SK-N-SH (cell line): ENCODE measurements at regions not wholly inside any gene's neighbourhood (a gene's known extent, or its start where the extent isn't known, plus 50 kb on each side); places are given as distances from the start of the nearest gene placed in this dataset.

Source experiments
- CTCF ChIA-PET: fragments of 300-600, 350-600 bp; formaldehyde crosslinking; extraction: SDS; loops from one replicate; lab custom pipeline; 2021; lab: Yijun Ruan, JAX
- POLR2A ChIA-PET: fragments of 350-600 bp; sonication (Branson Sonifier 250); formaldehyde crosslinking; extraction: SDS; loops from one replicate; lab custom pipeline; 2020; ENCODE audit warnings: antibody characterized with exemption, inconsistent platforms; lab: Yijun Ruan, JAX
- DNase-seq: peaks from one replicate; pipeline ENCODE4 v3.0.0; 2012
- H2AFZ ChIP-seq: fragments of 200-600 bp; sonication (generic); 2 replicates; pipeline ENCODE4 v1.8.1; 2016; ENCODE audit warnings: antibody characterized with exemption, mild to moderate bottlenecking, low read depth
- H3F3A ChIP-seq: fragments of 200-600 bp; sonication (generic); replicated peaks from 2 replicates; pipeline ENCODE3; 2016; ENCODE audit warnings: antibody characterized with exemption, mild to moderate bottlenecking; ENCODE audit not compliant: insufficient read depth
- H3K27ac ChIP-seq, 2 experiments: fragments of 200-500 bp in 1 of 2; fragments of 200-600 bp in 1 of 2; sonication (Bioruptor generic) in 1 of 2; sonication (generic), shearing (Covaris generic) in 1 of 2; 2 replicates each; pipeline versions ENCODE4 v1.5.1 to v1.6.1; 2014 to 2016; ENCODE audit warnings: low read depth in 2 of 2, inconsistent platforms in 1 of 2, low read length in 1 of 2, mild to moderate bottlenecking in 1 of 2, mixed read lengths in 1 of 2
- H3K27me3 ChIP-seq: fragments of 200-600 bp; sonication (generic), shearing (Covaris generic); 2 replicates; pipeline ENCODE4 v1.6.1; 2016; ENCODE audit warnings: mixed run types; ENCODE audit not compliant: insufficient read depth
- H3K36me3 ChIP-seq, 2 experiments: fragments of 200-500 bp in 1 of 2; fragments of 200-600 bp in 1 of 2; sonication (Bioruptor generic) in 1 of 2; sonication (generic) in 1 of 2; replicated peaks in 1 of 2; 2 replicates each; pipeline versions ENCODE3 to v1.5.1; 2014 to 2016; ENCODE audit warnings: low read length in 1 of 2, mild to moderate bottlenecking in 1 of 2; ENCODE audit not compliant: insufficient read depth in 2 of 2, control insufficient read depth in 1 of 2
- H3K4me1 ChIP-seq, 2 experiments: fragments of 200-500 bp in 1 of 2; fragments of 200-600 bp in 1 of 2; sonication (Bioruptor generic) in 1 of 2; sonication (generic), shearing (Covaris generic) in 1 of 2; 2 replicates each; pipeline versions ENCODE4 v1.5.1 to v1.6.1; 2014 to 2016; ENCODE audit warnings: low read depth in 1 of 2, low read length in 1 of 2, mixed run types in 1 of 2; ENCODE audit not compliant: insufficient read depth in 2 of 2, control insufficient read depth in 1 of 2
- H3K4me2 ChIP-seq: fragments of 200-600 bp; sonication (generic), shearing (Covaris generic); 2 replicates; pipeline ENCODE4 v1.6.1; 2017; ENCODE audit warnings: mixed run types
- H3K4me3 ChIP-seq, 2 experiments: fragments of 200-500 bp in 1 of 2; fragments of 200-600 bp in 1 of 2; sonication (Bioruptor generic) in 1 of 2; sonication (generic), shearing (Covaris generic) in 1 of 2; 2 replicates each; pipeline versions ENCODE4 v1.5.1 to v1.8.1; 2014 to 2016; ENCODE audit warnings: low read depth in 2 of 2, inconsistent platforms in 1 of 2, low read length in 1 of 2, mild to moderate bottlenecking in 1 of 2, mixed read lengths in 1 of 2, moderate library complexity in 1 of 2
- H3K79me2 ChIP-seq: fragments of 200-600 bp; sonication (generic); 2 replicates; pipeline ENCODE4 v1.8.1; 2017; ENCODE audit warnings: mild to moderate bottlenecking; ENCODE audit not compliant: insufficient read depth
- H3K9ac ChIP-seq: fragments of 200-600 bp; sonication (generic); 2 replicates; pipeline ENCODE4 v1.6.1; 2017; ENCODE audit warnings: mixed run types
- H3K9me2 ChIP-seq: fragments of 200-600 bp; sonication (generic); 2 replicates; pipeline ENCODE4 v1.6.1; 2017; ENCODE audit warnings: mixed run types
- H3K9me3 ChIP-seq: fragments of 200-600 bp; sonication (generic); 2 replicates; pipeline ENCODE4 v1.6.1; 2017; ENCODE audit warnings: mixed run types, mild to moderate bottlenecking, moderate library complexity
- H4K20me1 ChIP-seq: fragments of 200-600 bp; sonication (generic); 2 replicates; pipeline ENCODE4 v1.6.1; 2017; ENCODE audit warnings: mild to moderate bottlenecking, mixed run types; ENCODE audit not compliant: insufficient read depth
- EP300 ChIP-seq, 2 experiments: IDR thresholded peaks; 2 replicates each; pipeline versions ENCODE4 v1.4.0 to v1.6.1; 2012; ENCODE audit warnings: borderline replicate concordance in 1 of 2, low read depth in 1 of 2, low read length in 1 of 2
- EZH2phosphoT487 ChIP-seq: fragments of 200-600 bp; sonication (generic); IDR thresholded peaks from 2 replicates; pipeline ENCODE4 v1.6.1; 2017; ENCODE audit warnings: low read depth, mixed run types, mild to moderate bottlenecking, antibody characterized with exemption, moderate library complexity, borderline replicate concordance
- FOXM1 ChIP-seq: IDR thresholded peaks from 2 replicates; pipeline ENCODE4 v1.4.0; 2012; ENCODE audit warnings: low read depth, mild to moderate bottlenecking
- JUND ChIP-seq: IDR thresholded peaks from 2 replicates; pipeline ENCODE4 v1.4.0; 2012
- MEF2A ChIP-seq: IDR thresholded peaks from 2 replicates; pipeline ENCODE4 v1.4.0; 2012; ENCODE audit warnings: low read depth, borderline replicate concordance
- MXI1 ChIP-seq: IDR thresholded peaks from 2 replicates; pipeline ENCODE4 v1.6.1; 2012; ENCODE audit warnings: mild to moderate bottlenecking, low read depth, low read length, improper control_type of control experiment
- NRF1 ChIP-seq: IDR thresholded peaks from 2 replicates; pipeline ENCODE4 v1.6.1; 2012; ENCODE audit warnings: low read depth, mild to moderate bottlenecking, low read length
- PBX3 ChIP-seq: IDR thresholded peaks from 2 replicates; pipeline ENCODE4; 2012
- RAD21 ChIP-seq: IDR thresholded peaks from 2 replicates; pipeline ENCODE4 v1.6.1; 2012; ENCODE audit warnings: mild to moderate bottlenecking, low read length
- RCOR1 ChIP-seq: fragments of 150-350 bp; IDR thresholded peaks from 2 replicates; pipeline ENCODE4 v1.6.1; 2017; ENCODE audit warnings: antibody characterized with exemption, low read length
- REST ChIP-seq: IDR thresholded peaks from 2 replicates; pipeline ENCODE4 v1.6.1; 2012; ENCODE audit warnings: mild to moderate bottlenecking, low read depth, low read length, moderate library complexity
- RFX5 ChIP-seq: IDR thresholded peaks from 2 replicates; pipeline ENCODE4 v1.6.1; 2012; ENCODE audit warnings: mild to moderate bottlenecking, improper control_type of control experiment, low read length
- RXRA ChIP-seq: IDR thresholded peaks from 2 replicates; pipeline ENCODE4 v1.4.0; 2012; ENCODE audit warnings: low read depth, mild to moderate bottlenecking, borderline replicate concordance
- TAF1 ChIP-seq: IDR thresholded peaks from 2 replicates; pipeline ENCODE4 v1.6.1; 2012; ENCODE audit warnings: low read depth, mild to moderate bottlenecking, low read length, moderate library complexity, borderline replicate concordance
- TCF12 ChIP-seq: IDR thresholded peaks from 2 replicates; pipeline ENCODE4 v1.4.0; 2012
- USF1 ChIP-seq: IDR thresholded peaks from 2 replicates; pipeline ENCODE4 v1.4.0; 2012; ENCODE audit warnings: low read depth, borderline replicate concordance
- WGBS: methylation state at CpG from one replicate; pipeline ENCODE4 v1.1.6; 2017; ENCODE audit warnings: low lambda C conversion rate; 5-methylcytosine and 5-hydroxymethylcytosine counted together

- POLR2A ChIA-PET: no interaction called here
- TF ChIP-seq JUND: no peak
- TF ChIP-seq PBX3: no peak
- no peak for TF ChIP-seq USF1
- TF ChIP-seq TAF1: no peak
- no peak for TF ChIP-seq EZH2phosphoT487
- no peak for TF ChIP-seq RCOR1
- TF ChIP-seq RXRA: no peak
- TF ChIP-seq TCF12: no peak
- no peak for TF ChIP-seq NRF1
- no peak for TF ChIP-seq FOXM1
- TF ChIP-seq MXI1: no peak
- TF ChIP-seq RFX5: no peak
- TF ChIP-seq REST: no peak
- TF ChIP-seq EP300 (IDR thresholded peaks at IDR 0.05; ENCODE audit: borderline replicate concordance in 1 of 2, low read depth in 1 of 2, low read length in 1 of 2): no peak
- no peak for TF ChIP-seq MEF2A
- TF ChIP-seq RAD21: no peak
Observed at GRCh38 chr18:78213361-78213994, 766.1 kb upstream of the SALL3 start.

More at GRCh38 chr18:78213361-78213994, 766.1 kb upstream of the SALL3 start:
- H3K9me3 ChIP-seq: no peaks in the 10 kb centered on the region
- 23% methylated on average over 15 of the region's 15 CpGs for WGBS
- 0 out of 2 replicates have a peak, but pooled peaks cover 6% of the 10 kb centered on the region for H3K27me3 ChIP-seq
- H4K20me1 ChIP-seq: no peaks in the 10 kb centered on the region
- no peak overlapping the region for H3K4me2 ChIP-seq
- no peak overlapping the region for H2AFZ ChIP-seq
- H3K27ac ChIP-seq: no peak overlapping the region
- no peaks in the 10 kb centered on the region for H3K79me2 ChIP-seq
- H3F3A ChIP-seq: no peaks in the 10 kb centered on the region
- CTCF ChIA-PET: no interaction called here
- H3K9me2 ChIP-seq: no peaks in the 10 kb centered on the region
- no peak for DNase-seq
- no peaks in the 10 kb centered on the region for H3K36me3 ChIP-seq
- H3K4me3 ChIP-seq: no peak overlapping the region
- H3K4me1 ChIP-seq: no peaks in the 10 kb centered on the region
- H3K9ac ChIP-seq: no peak overlapping the region
